ENCODE measurements at regions not wholly inside any gene's neighbourhood (a gene's known extent, or its start where the extent isn't known, plus 50 kb on each side); places are given as distances from the start of the nearest gene placed in this dataset.

DNA sequence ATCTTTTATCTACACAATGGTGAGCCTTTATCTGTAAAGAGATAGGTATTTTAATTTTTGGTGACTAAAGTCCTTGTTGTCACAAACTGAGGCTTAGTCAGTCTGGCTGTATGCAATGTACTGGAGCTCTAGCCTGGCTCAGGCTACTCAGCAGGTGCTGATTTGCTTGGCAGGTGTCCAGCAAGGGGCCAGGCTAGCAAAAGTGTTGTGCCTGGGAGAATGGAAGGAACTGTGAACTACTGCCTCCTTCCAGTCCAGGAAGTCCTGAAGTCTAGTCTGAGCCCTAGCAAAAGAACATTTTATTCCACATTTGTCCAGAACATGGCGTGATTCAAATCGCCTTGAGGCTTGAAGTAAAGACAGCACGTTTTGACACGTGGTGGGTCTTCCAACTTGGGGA, 260.5 kb downstream of the CCDC85A start:
- DNase-seq (ENCODE audit: low read depth in 2 of 3, low spot score in 1 of 3): no peak

- no peak for DNase-seq (ENCODE audit: low read depth in 2 of 3, low spot score in 1 of 3)
Measured at GRCh38 chr2:56448403-56449001, 264.7 kb downstream of the CCDC85A start.

GRCh38 chr2:56449002-56449431, 265.2 kb downstream of the CCDC85A start:
- DNase-seq (ENCODE audit: low read depth in 2 of 3, low spot score in 1 of 3): no peak

GRCh38 chr2:56449449-56449860, 265.7 kb downstream of the CCDC85A start:
- DNase-seq (ENCODE audit: low read depth in 2 of 3, low spot score in 1 of 3): no peak

GRCh38 chr2:56450047-56450446, 266.3 kb downstream of the CCDC85A start:
- no peak for DNase-seq (ENCODE audit: low read depth in 2 of 3, low spot score in 1 of 3)

GRCh38 chr2:56450772-56451171, 267.0 kb downstream of the CCDC85A start:
- DNase-seq (ENCODE audit: low read depth in 2 of 3, low spot score in 1 of 3): no peak

DNA sequence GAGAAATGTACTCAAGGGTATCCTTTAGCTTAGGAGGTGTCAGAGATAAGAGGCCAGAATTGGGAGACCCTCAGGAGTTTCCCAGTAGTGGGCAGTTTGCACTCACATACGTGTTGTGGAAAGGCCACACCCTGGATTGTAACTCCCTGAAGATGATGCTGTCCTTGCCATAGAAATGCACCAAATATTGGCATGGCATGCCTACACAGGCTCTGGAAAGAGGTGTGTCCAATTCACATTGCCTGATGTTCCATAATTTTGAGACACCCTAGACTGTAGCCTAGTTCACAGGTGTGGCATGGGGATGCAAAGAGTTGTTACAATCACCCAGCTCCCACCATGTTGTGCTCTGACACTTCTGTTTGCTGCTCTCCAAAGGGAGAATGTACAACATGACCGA, 271.9 kb downstream of the CCDC85A start:
- DNase-seq (ENCODE audit: low read depth in 2 of 3, low spot score in 1 of 3): no peak

DNA sequence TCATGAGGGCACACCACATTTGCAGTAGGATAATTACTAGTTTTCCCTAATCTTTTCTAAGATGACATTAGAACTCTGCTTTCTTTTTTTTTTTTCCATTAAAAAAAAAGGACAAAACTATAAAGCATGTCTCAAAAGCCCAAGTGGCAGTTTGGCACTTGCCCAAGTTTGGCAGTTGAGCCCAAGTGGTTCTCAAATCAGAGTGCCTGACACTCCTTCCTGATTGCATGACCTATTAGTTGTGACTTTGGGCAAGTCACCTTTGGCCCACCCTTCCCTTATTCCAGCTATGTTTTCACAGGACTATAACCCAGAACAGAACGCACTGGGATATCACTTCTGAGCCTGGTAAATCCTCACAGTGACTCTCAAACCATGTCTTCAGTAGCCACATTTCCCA, 273.0 kb downstream of the CCDC85A start:
- no peak for DNase-seq (ENCODE audit: low read depth in 2 of 3, low spot score in 1 of 3)

GRCh38 chr2:56460508-56460907, 276.7 kb downstream of the CCDC85A start:
- no peak for DNase-seq (ENCODE audit: low read depth in 2 of 3, low spot score in 1 of 3)

DNA sequence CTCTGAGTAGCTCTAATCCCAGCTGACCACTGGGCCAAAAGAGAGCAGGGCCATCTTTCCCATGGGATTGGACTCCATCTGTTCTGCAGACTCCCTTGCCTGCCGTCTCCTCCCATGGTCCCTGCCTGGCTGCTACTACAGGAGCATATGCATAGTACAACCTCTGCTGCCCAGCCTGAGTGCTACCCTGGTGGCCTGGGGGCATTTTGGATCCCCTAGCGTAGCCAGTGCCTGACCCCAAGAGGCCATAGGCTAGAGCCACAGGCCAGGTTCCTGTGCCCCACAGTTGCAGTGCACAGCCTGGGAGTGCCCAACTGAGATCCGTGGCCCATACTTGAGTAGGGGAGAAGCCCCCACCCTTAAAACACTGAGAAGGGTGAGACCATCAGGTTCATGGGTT, 280.3 kb downstream of the CCDC85A start:
- DNase-seq (ENCODE audit: low read depth in 2 of 3, low spot score in 1 of 3): no peak

DNA sequence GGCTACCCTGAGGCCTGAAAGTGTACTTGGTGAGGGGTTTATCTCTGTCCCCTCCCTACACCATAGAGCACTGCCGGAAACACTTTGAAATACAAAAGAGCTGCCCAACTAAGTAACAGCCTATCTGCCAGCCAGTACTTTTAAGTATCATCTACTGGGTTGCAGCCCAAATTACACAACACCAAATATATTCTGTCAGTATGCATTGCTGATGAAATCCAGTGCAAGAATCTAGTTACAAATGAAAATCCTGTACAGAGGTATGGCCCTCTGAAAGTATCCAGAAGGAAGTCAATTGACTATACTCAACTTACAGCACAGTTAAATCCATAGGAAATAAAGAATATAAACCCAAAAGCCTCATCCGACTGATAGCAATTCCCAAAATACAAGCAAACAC, 280.8 kb downstream of the CCDC85A start:
- DNase-seq (ENCODE audit: low read depth in 2 of 3, low spot score in 1 of 3): no peak

GRCh38 chr2:56465491-56465890, 281.7 kb downstream of the CCDC85A start:
- no peak for DNase-seq (ENCODE audit: low read depth in 2 of 3, low spot score in 1 of 3)

DNA sequence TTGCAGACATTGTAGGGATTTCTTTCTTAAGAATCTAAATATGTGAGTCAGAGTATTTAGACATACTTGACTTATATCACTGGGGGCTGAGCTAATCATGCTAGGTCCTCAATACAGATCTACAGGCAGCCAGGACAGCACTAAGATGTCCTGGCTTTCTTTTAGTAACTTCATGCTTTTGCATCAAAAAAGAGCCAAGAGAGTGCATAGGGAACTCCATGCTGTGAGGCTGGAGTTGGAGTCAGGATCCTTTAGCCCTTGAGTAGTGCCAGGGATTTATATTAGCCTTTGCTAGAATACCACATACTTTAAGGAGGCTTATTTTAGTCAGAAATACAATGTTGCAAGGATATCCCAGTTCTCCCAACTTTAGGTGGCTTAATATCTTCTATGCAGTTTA, 289.7 kb downstream of the CCDC85A start:
- DNase-seq (ENCODE audit: low read depth in 2 of 3, low spot score in 1 of 3): no peak

- no peak for DNase-seq (ENCODE audit: low read depth in 2 of 3, low spot score in 1 of 3)
Measured at GRCh38 chr2:56474412-56475158, 290.8 kb downstream of the CCDC85A start.

DNA sequence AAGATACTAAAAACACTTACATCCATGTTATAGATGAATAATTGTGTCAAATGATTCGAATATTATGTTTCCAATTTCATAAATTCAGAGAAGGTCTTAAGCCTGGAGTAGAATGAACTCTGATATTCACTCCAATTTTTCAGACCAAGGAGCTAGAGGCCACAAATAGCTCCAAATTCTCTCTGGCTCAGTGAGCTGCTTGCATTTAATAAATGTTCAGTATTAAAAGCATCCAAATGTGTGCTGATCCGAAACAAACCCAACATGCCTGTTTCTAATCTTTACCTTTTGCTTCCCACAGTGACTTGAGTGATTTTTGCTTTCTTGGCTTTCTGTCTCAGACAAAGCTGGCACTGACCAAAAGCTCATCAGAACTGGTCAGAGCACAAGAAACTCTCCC, 291.4 kb downstream of the CCDC85A start:
- no peak for DNase-seq (ENCODE audit: low read depth in 2 of 3, low spot score in 1 of 3)

- DNase-seq (ENCODE audit: low read depth in 2 of 3, low spot score in 1 of 3): no peak
Measured at GRCh38 chr2:56476509-56477071, 292.8 kb downstream of the CCDC85A start.

DNA sequence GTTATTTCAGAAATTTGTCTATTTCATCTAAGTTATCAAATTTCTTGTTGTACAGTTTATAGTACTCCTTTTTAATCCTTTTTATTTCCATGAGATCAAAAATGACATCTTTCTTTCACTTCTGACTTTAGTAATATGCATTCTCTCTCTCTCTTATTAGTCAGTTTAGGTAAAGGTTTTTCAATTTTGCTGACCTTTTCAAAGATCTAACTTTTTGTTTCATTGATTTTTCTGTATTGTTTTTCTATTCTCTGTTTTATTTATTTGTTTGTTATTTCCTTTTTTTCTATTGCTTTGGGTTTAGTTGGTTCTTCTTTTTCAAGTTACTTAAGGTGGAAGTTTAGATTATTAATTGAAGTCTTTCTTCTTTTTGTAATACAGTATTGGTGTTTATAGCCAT, 294.2 kb downstream of the CCDC85A start:
- DNase-seq (ENCODE audit: low read depth in 2 of 3, low spot score in 1 of 3): no peak

- DNase-seq (ENCODE audit: low read depth in 2 of 3, low spot score in 1 of 3): no peak
Measured at GRCh38 chr2:56483081-56483480, 299.3 kb downstream of the CCDC85A start.

GRCh38 chr2:56484906-56485305, 301.1 kb downstream of the CCDC85A start:
- no peak for DNase-seq (ENCODE audit: low read depth in 2 of 3, low spot score in 1 of 3)

- DNase-seq (ENCODE audit: low read depth in 2 of 3, low spot score in 1 of 3): no peak
Measured at GRCh38 chr2:56500317-56500716, 316.5 kb downstream of the CCDC85A start.

DNA sequence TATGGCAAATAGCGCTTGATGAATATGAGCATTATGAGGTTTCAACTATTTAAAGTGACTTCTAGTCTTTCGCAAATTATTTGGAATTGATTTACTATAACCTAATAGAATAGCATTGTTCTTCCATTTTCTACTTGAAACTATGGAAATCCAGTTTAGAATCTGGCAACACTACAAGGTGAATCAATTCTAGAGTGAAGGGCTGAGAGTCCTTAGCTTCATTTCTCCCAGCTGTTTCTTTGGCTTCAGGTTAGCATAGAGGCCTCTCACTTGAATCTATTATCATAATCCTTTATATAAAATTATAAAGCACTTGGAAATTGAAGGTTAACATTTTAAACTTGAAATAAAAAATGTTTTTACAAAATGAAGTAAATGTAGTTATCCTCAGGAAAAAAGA, 318.8 kb downstream of the CCDC85A start:
- DNase-seq (ENCODE audit: low read depth in 2 of 3, low spot score in 1 of 3): no peak

DNA sequence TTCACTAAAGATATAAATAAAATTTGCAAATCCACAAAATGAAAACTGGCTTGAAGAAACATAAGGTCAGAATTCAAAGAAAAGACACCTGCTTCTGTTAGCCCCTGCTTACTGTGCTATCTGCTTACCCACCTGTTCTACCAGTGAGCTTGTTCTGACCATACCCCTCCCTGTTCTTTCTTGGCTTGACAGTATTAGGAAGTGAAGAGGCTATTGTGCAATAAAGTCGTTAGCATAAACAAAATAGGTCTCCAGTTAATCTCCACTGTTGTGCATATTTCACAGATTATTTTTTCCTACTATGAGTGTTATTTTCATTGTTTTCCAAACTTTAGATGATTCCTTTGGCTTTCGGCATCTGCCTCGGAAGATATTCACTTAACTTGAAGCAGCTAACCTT, 322.1 kb downstream of the CCDC85A start:
- DNase-seq (ENCODE audit: low read depth in 2 of 3, low spot score in 1 of 3): no peak

DNA sequence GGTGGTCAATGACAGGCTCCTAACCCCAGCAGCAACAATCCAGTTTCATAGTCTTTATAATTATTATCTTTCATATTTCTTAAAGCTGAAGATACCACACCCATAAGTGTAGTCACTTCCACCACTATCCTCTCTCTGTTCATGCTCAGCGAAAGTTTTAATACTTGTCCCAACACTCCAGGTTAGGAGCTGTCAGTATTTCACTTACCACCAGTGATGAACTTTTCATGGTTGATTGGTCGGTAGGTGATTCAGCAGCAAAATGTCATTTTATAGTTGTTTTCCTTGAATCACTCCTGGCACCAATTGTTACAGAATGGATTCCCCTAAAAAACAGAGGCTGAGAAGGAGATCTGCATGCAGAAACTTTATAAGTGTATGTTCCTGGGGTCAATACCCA, 324.9 kb downstream of the CCDC85A start:
- DNase-seq (ENCODE audit: low read depth in 2 of 3, low spot score in 1 of 3): no peak
